22Rv1 (cell line): ENCODE measurements at regions not wholly inside any gene's neighbourhood (a gene's known extent, or its start where the extent isn't known, plus 50 kb on each side); places are given as distances from the start of the nearest gene placed in this dataset.

ENCODE experiments used
- ZFX ChIP-seq: fragments of 450-650 bp; IDR thresholded peaks from 2 replicates; pipeline ENCODE4 v1.6.1; 2017; ENCODE audit warnings: antibody characterized with exemption, borderline replicate concordance
- TF ChIP-seq, protein P1 (sequence below): fragments of 450-650 bp; IDR thresholded peaks from 2 replicates; pipeline ENCODE4 v1.5.1; 2017; ENCODE audit warnings: mild to moderate bottlenecking

DNA sequence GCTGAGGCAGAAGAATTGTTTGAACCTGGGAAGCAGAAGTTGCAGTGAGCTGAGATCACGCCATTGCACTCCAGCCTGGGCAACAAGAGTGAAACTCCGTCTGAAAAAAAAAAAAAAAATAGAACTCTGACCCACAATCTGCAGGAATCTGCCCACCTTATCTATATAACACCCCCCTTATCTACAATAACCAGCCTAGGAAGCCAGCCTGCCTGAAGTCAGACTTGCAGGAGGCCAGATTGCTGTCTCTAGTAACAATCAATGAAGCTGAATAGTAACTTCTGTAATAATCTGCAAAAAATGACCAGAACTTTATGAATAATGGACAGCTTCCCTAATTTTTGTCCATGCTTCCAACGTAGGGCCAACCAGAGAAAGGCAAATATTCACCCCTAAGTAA lies 352.5 kb downstream of the CD83 start:
- TF ChIP-seq, protein P1, sequence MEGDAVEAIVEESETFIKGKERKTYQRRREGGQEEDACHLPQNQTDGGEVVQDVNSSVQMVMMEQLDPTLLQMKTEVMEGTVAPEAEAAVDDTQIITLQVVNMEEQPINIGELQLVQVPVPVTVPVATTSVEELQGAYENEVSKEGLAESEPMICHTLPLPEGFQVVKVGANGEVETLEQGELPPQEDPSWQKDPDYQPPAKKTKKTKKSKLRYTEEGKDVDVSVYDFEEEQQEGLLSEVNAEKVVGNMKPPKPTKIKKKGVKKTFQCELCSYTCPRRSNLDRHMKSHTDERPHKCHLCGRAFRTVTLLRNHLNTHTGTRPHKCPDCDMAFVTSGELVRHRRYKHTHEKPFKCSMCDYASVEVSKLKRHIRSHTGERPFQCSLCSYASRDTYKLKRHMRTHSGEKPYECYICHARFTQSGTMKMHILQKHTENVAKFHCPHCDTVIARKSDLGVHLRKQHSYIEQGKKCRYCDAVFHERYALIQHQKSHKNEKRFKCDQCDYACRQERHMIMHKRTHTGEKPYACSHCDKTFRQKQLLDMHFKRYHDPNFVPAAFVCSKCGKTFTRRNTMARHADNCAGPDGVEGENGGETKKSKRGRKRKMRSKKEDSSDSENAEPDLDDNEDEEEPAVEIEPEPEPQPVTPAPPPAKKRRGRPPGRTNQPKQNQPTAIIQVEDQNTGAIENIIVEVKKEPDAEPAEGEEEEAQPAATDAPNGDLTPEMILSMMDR, result no peak
- TF ChIP-seq ZFX, result no peak
